CD14-positive monocyte (primary cell): ENCODE measurements at regions not wholly inside any gene's neighbourhood (a gene's known extent, or its start where the extent isn't known, plus 50 kb on each side); places are given as distances from the start of the nearest gene placed in this dataset.

Source experiments
- DNase-seq, 3 donors: peaks; one replicate each; pipeline ENCODE4 v3.0.0-alpha.2; 2011 to 2022
- H2AFZ ChIP-seq: 2 replicates; pipeline ENCODE4 v1.6.0; 2012; ENCODE audit warnings: mild to moderate bottlenecking, low read depth, low read length, inconsistent platforms; ENCODE audit not compliant: insufficient read depth, poor library complexity, severe bottlenecking
- H3K27ac ChIP-seq, 2 donors: 1 replicate in 1 of 2; 2 replicates in 1 of 2; pipeline ENCODE4 v1.5.1; 2012 to 2013; ENCODE audit warnings: low read length in 2 of 2, control low read depth in 1 of 2, inconsistent platforms in 1 of 2, low read depth in 1 of 2, mild to moderate bottlenecking in 1 of 2
- H3K27me3 ChIP-seq, 2 donors: one replicate each; pipeline versions ENCODE4 v1.6.0 to v1.6.1; 2011 to 2013; ENCODE audit warnings: low read length in 2 of 2; ENCODE audit not compliant: control insufficient read depth in 2 of 2, insufficient read depth in 2 of 2
- H3K36me3 ChIP-seq, 2 donors: replicated peaks in 1 of 2; 1 replicate in 1 of 2; 2 replicates in 1 of 2; pipeline versions ENCODE4 v1.5.1 to v1.6.1; 2012 to 2013; ENCODE audit warnings: low read length in 2 of 2, control low read depth in 1 of 2, inconsistent platforms in 1 of 2, mild to moderate bottlenecking in 1 of 2; ENCODE audit not compliant: insufficient read depth in 2 of 2, control insufficient read depth in 1 of 2
- H3K4me1 ChIP-seq, 2 donors: 1 replicate in 1 of 2; 2 replicates in 1 of 2; pipeline versions ENCODE4 v1.5.1 to v1.6.1; 2012 to 2013; ENCODE audit warnings: low read length in 2 of 2, control low read depth in 1 of 2, inconsistent platforms in 1 of 2, mild to moderate bottlenecking in 1 of 2, moderate library complexity in 1 of 2; ENCODE audit not compliant: insufficient read depth in 2 of 2, control insufficient read depth in 1 of 2
- H3K4me2 ChIP-seq: replicated peaks from 2 replicates; pipeline ENCODE3; 2012; ENCODE audit warnings: low read length, moderate library complexity, mild to moderate bottlenecking; ENCODE audit not compliant: poor library complexity, severe bottlenecking; ENCODE audit errors: extremely low read depth
- H3K4me3 ChIP-seq, 3 experiments: fragments of 200-600 bp in 1 of 3; sonication (generic) in 1 of 3; replicated peaks in 1 of 3; 1 replicate in 2 of 3; 2 replicates in 1 of 3; pipeline ENCODE4 v1.5.1; 2011 to 2013; ENCODE audit warnings: low read length in 3 of 3, mild to moderate bottlenecking in 3 of 3, control low read depth in 2 of 3, low read depth in 2 of 3, inconsistent platforms in 1 of 3, moderate library complexity in 1 of 3
- H3K79me2 ChIP-seq: 2 replicates; pipeline ENCODE4 v1.6.0; 2012; ENCODE audit warnings: mild to moderate bottlenecking, control low read depth, inconsistent platforms, low read length, moderate library complexity; ENCODE audit not compliant: insufficient read depth
- H3K9ac ChIP-seq: 2 replicates; pipeline ENCODE4 v1.6.0; 2017; ENCODE audit warnings: low read length, mild to moderate bottlenecking; ENCODE audit not compliant: insufficient read depth, poor library complexity, severe bottlenecking
- H3K9me3 ChIP-seq, 2 donors: replicated peaks in 1 of 2; 1 replicate in 1 of 2; 2 replicates in 1 of 2; pipeline versions ENCODE4 v1.5.1 to v1.6.1; 2012 to 2013; ENCODE audit warnings: low read length in 2 of 2, control low read depth in 1 of 2; ENCODE audit not compliant: control insufficient read depth in 1 of 2, insufficient read depth in 1 of 2
- H4K20me1 ChIP-seq: 2 replicates; pipeline ENCODE4 v1.6.0; 2012; ENCODE audit warnings: mild to moderate bottlenecking, low read length, control low read depth, moderate library complexity; ENCODE audit not compliant: insufficient read depth
- H3K27ac Mint-ChIP-seq, 7 donors: one replicate each; pipeline ENCODE4 v1.8.0; 2020; ENCODE audit warnings: mild to moderate bottlenecking in 7 of 7, mixed read lengths in 7 of 7, moderate library complexity in 6 of 7, inconsistent platforms in 2 of 7
- H3K27me3 Mint-ChIP-seq, 3 donors: one replicate each; pipeline ENCODE4 v1.8.0; 2021 to 2022; ENCODE audit warnings: low read depth in 3 of 3, mild to moderate bottlenecking in 3 of 3, mixed read lengths in 3 of 3, moderate library complexity in 3 of 3, inconsistent platforms in 1 of 3
- H3K36me3 Mint-ChIP-seq, 2 donors: one replicate each; pipeline ENCODE4 v1.8.0; 2020; ENCODE audit warnings: mixed read lengths in 2 of 2, inconsistent platforms in 1 of 2, mild to moderate bottlenecking in 1 of 2
- H3K4me1 Mint-ChIP-seq: one replicate; pipeline ENCODE4 v1.8.0; 2020; ENCODE audit warnings: mild to moderate bottlenecking, mixed read lengths
- H3K4me3 Mint-ChIP-seq, 2 donors: one replicate each; pipeline ENCODE4 v1.8.0; 2020; ENCODE audit warnings: mild to moderate bottlenecking in 2 of 2, mixed read lengths in 2 of 2, moderate library complexity in 1 of 2
- H3K9me3 Mint-ChIP-seq, 7 donors: one replicate each; pipeline ENCODE4 v1.8.0; 2020 to 2022; ENCODE audit warnings: mixed read lengths in 7 of 7, mild to moderate bottlenecking in 6 of 7, moderate library complexity in 6 of 7, inconsistent platforms in 2 of 7
- WGBS: methylation state at CpG from one replicate; pipeline ENCODE4 v1.1.5; 2013; ENCODE audit warnings: missing lambda C conversion rate; ENCODE audit not compliant: insufficient coverage; 5-methylcytosine and 5-hydroxymethylcytosine counted together
- intact Hi-C, 2 donors: fragments of 100-400 bp; cut with micrococcal nuclease; formaldehyde crosslinking; loops; one replicate each; pipeline versions ENCODE4 v1.15.0 to v1.15.1; 2023
- TF ChIP-seq, protein P1 (sequence below): fragments of 200-600 bp; IDR thresholded peaks from one replicate; pipeline ENCODE4 v1.8.0; 2022; ENCODE audit warnings: antibody characterized with exemption, mild to moderate bottlenecking

DNA sequence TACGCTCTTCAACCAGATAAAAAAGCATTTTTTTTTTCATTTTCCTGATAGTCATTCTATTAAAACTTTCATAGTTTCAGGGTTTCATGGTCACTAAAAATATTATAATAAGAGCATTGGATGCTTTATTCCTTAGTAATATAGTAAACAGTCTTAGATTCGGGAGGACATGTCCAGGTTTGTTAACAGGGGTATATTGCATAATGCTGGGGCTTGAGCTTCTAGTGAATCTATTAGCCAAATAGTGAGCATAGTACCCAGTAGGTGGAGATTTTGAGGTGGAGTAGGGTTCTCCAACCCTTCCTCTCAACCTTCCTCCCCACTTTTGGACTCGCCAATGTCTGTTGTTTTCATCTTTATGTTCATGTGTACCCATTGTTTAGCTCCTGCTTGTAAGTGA lies 277.4 kb upstream of the RGS6 start:
- no peak overlapping the region for H3K9ac ChIP-seq
- H3K4me3 ChIP-seq: no peak overlapping the region
- H3K27ac Mint-ChIP-seq: no peak overlapping the region
- no peaks in the 10 kb centered on the region for H3K27me3 ChIP-seq
- TF ChIP-seq, protein P1, sequence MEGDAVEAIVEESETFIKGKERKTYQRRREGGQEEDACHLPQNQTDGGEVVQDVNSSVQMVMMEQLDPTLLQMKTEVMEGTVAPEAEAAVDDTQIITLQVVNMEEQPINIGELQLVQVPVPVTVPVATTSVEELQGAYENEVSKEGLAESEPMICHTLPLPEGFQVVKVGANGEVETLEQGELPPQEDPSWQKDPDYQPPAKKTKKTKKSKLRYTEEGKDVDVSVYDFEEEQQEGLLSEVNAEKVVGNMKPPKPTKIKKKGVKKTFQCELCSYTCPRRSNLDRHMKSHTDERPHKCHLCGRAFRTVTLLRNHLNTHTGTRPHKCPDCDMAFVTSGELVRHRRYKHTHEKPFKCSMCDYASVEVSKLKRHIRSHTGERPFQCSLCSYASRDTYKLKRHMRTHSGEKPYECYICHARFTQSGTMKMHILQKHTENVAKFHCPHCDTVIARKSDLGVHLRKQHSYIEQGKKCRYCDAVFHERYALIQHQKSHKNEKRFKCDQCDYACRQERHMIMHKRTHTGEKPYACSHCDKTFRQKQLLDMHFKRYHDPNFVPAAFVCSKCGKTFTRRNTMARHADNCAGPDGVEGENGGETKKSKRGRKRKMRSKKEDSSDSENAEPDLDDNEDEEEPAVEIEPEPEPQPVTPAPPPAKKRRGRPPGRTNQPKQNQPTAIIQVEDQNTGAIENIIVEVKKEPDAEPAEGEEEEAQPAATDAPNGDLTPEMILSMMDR: no peak
- peaks cover 30 to 76% of the 10 kb centered on the region in 2 donors for H3K36me3 ChIP-seq
- peaks cover 69 to 75% of the 10 kb centered on the region in 2 donors for H3K36me3 Mint-ChIP-seq
- H3K27me3 Mint-ChIP-seq: no peaks in the 10 kb centered on the region
- H3K4me1 Mint-ChIP-seq: peaks cover 2% of the 10 kb centered on the region
- peaks cover 12 to 21% (median 18%) of the 10 kb centered on the region in 7 donors for H3K9me3 Mint-ChIP-seq
- no CpG with 5 or more reads among the region's 3 CpGs for WGBS
- H3K4me2 ChIP-seq: no peak overlapping the region
- peaks cover 5% of the 10 kb centered on the region for H4K20me1 ChIP-seq
- H2AFZ ChIP-seq: no peak overlapping the region
- no peaks in the 10 kb centered on the region for H3K4me1 ChIP-seq
- intact Hi-C loops: no loop called here
- peaks cover 4 to 22% of the 10 kb centered on the region in 2 donors for H3K9me3 ChIP-seq
- no peak overlapping the region for H3K4me3 Mint-ChIP-seq
- H3K27ac ChIP-seq: no peak overlapping the region
- H3K79me2 ChIP-seq: no peaks in the 10 kb centered on the region
- DNase-seq: no peak

DNA sequence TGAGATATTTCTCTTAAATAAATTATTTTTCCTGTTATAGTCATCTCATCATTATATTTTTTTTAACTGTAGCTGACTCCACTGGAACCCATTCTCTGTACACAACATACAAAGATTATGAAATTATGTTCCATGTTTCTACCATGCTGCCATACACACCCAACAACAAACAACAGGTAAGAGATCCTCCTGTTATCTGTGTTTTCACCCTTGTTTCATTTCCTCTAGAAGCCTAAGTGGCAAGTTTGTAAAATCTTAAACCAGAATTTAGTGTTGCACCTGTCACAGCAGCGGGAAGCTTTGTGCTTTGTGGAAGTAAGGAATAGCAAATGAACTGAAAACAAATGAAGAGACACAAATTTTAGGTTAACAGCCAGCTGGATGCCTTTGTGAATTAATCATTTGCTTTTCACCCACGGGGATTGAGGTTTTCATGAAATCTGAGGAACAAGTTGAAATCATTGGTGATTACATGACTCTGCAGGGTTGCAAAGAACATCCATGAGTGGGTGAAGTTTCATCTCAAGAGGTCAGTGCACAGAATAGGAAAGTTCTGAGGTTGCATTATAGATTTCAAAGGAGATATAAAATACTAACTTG lies 273.9 kb upstream of the RGS6 start:
- H3K79me2 ChIP-seq: no peaks in the 10 kb centered on the region
- no peaks in the 10 kb centered on the region for H3K27me3 Mint-ChIP-seq
- no peak overlapping the region for H3K4me3 ChIP-seq
- H3K27me3 ChIP-seq: no peaks in the 10 kb centered on the region
- peaks cover 71 to 72% of the 10 kb centered on the region in 2 donors for H3K36me3 Mint-ChIP-seq
- peaks cover 0 to 6% (median 3%) of the 10 kb centered on the region in 7 donors for H3K9me3 Mint-ChIP-seq
- H3K27ac ChIP-seq: no peak overlapping the region
- peak overlapping the region in 1 of 7 donors; percentile 32 for H3K27ac Mint-ChIP-seq
- H3K36me3 ChIP-seq: peaks cover 34 to 72% of the 10 kb centered on the region in 2 donors
- no peak for DNase-seq
- peaks cover 0 to 5% of the 10 kb centered on the region in 2 donors for H3K9me3 ChIP-seq
- H2AFZ ChIP-seq: no peak overlapping the region
- no peak overlapping the region for H3K9ac ChIP-seq
- H3K4me3 Mint-ChIP-seq: no peak overlapping the region
- WGBS: 100% methylated on average over 2 of the region's 2 CpGs
- H4K20me1 ChIP-seq: peaks cover 5% of the 10 kb centered on the region
- no peaks in the 10 kb centered on the region for H3K4me1 Mint-ChIP-seq
- no peak overlapping the region for H3K4me2 ChIP-seq
- no peaks in the 10 kb centered on the region for H3K4me1 ChIP-seq
- TF ChIP-seq, protein P1: no peak
- intact Hi-C loops: no loop called here
